ENCODE measurements at regions not wholly inside any gene's neighbourhood (a gene's known extent, or its start where the extent isn't known, plus 50 kb on each side); places are given as distances from the start of the nearest gene placed in this dataset.

- no peaks in the 10 kb centered on the region for H3K4me1 ChIP-seq (ENCODE audit: control insufficient read depth, extremely low read depth, insufficient read depth, low read length)
- H3K9me3 ChIP-seq (ENCODE audit: control insufficient read depth, low read depth, low read length): no peaks in the 10 kb centered on the region
- no peaks in the 10 kb centered on the region for H4K20me1 ChIP-seq (ENCODE audit: control insufficient read depth, extremely low read depth, insufficient read depth, low read length)
- no peak for FAIRE-seq
- no peaks in the 10 kb centered on the region for H3K9me1 ChIP-seq (ENCODE audit: control insufficient read depth, extremely low read depth, insufficient read depth, low read length)
- no peak overlapping the region for H3K4me3 ChIP-seq (ENCODE audit: control insufficient read depth in 2 of 3, extremely low read depth in 1 of 3, insufficient read depth in 2 of 3, low read depth in 1 of 3, low read length in 3 of 3)
- no peaks in the 10 kb centered on the region for H3K36me3 ChIP-seq (ENCODE audit: control insufficient read depth in 2 of 2, extremely low read depth in 1 of 2, insufficient read depth in 2 of 2, low read length in 2 of 2)
- no peaks in the 10 kb centered on the region for H3K79me2 ChIP-seq (ENCODE audit: control insufficient read depth, insufficient read depth, low read length)
- no peak overlapping the region for H3K9ac ChIP-seq (ENCODE audit: control insufficient read depth, extremely low read depth, insufficient read depth, low read length)
- H2AFZ ChIP-seq (ENCODE audit: control insufficient read depth, low read length): no peak overlapping the region
- DNase-seq (ENCODE audit: low read depth, low spot score): no peak
- H3K27ac ChIP-seq (ENCODE audit: control insufficient read depth, insufficient read depth, low read length): no peak overlapping the region
- dilution Hi-C loops (cut with MboI; ENCODE audit: extremely low pct_ligation_motif_present, low sequenced_read_pairs): no loop called here
- no peak overlapping the region for H3K4me2 ChIP-seq (ENCODE audit: control insufficient read depth, extremely low read depth, insufficient read depth, low read depth, low read length)
- H3K27me3 ChIP-seq (ENCODE audit: control insufficient read depth, extremely low read depth, insufficient read depth, low read length): no peaks in the 10 kb centered on the region
- TF ChIP-seq EZH2 (IDR thresholded peaks at IDR 0.05; ENCODE audit: low read length) (no peak), CTCF (optimal IDR thresholded peaks at IDR 0.05 in 1 of 3, IDR thresholded peaks at IDR 0.05 in 1 of 3, conservative IDR thresholded peaks at IDR 0.05 in 1 of 3; ENCODE audit: extremely low read depth in 1 of 3, insufficient read depth in 2 of 3, low read length in 3 of 3) (no peak)
These were observed 607.2 kb upstream of the EPHA7 start for GRCh38 chr6:94026575-94026974.

GRCh38 chr6:94005835-94006234, 586.5 kb upstream of the EPHA7 start:
- H3K9me3 ChIP-seq (ENCODE audit: control insufficient read depth, low read depth, low read length): no peaks in the 10 kb centered on the region
- no peaks in the 10 kb centered on the region for H4K20me1 ChIP-seq (ENCODE audit: control insufficient read depth, extremely low read depth, insufficient read depth, low read length)
- no peak for TF ChIP-seq EZH2 (IDR thresholded peaks at IDR 0.05; ENCODE audit: low read length)
- TF ChIP-seq CTCF (optimal IDR thresholded peaks at IDR 0.05 in 1 of 3, IDR thresholded peaks at IDR 0.05 in 1 of 3, conservative IDR thresholded peaks at IDR 0.05 in 1 of 3; ENCODE audit: extremely low read depth in 1 of 3, insufficient read depth in 2 of 3, low read length in 3 of 3): no peak
- no peak overlapping the region for H3K4me3 ChIP-seq (ENCODE audit: control insufficient read depth in 2 of 3, extremely low read depth in 1 of 3, insufficient read depth in 2 of 3, low read depth in 1 of 3, low read length in 3 of 3)
- FAIRE-seq (no peak), DNase-seq (ENCODE audit: low read depth, low spot score) (no peak)
- H3K4me1 ChIP-seq (ENCODE audit: control insufficient read depth, extremely low read depth, insufficient read depth, low read length): no peaks in the 10 kb centered on the region
- no peak overlapping the region for H3K9ac ChIP-seq (ENCODE audit: control insufficient read depth, extremely low read depth, insufficient read depth, low read length)
- H3K27ac ChIP-seq (ENCODE audit: control insufficient read depth, insufficient read depth, low read length): no peak overlapping the region
- H3K27me3 ChIP-seq (ENCODE audit: control insufficient read depth, extremely low read depth, insufficient read depth, low read length): no peaks in the 10 kb centered on the region
- H3K36me3 ChIP-seq (ENCODE audit: control insufficient read depth in 2 of 2, extremely low read depth in 1 of 2, insufficient read depth in 2 of 2, low read length in 2 of 2): no peaks in the 10 kb centered on the region
- no peaks in the 10 kb centered on the region for H3K9me1 ChIP-seq (ENCODE audit: control insufficient read depth, extremely low read depth, insufficient read depth, low read length)
- H3K4me2 ChIP-seq (ENCODE audit: control insufficient read depth, extremely low read depth, insufficient read depth, low read depth, low read length): no peak overlapping the region
- no peak overlapping the region for H2AFZ ChIP-seq (ENCODE audit: control insufficient read depth, low read length)
- H3K79me2 ChIP-seq (ENCODE audit: control insufficient read depth, insufficient read depth, low read length): no peaks in the 10 kb centered on the region
- dilution Hi-C loops (cut with MboI; ENCODE audit: extremely low pct_ligation_motif_present, low sequenced_read_pairs): no loop called here
